Endodermal cell (in vitro differentiated cells): ENCODE measurements at regions not wholly inside any gene's neighbourhood (a gene's known extent, or its start where the extent isn't known, plus 50 kb on each side); places are given as distances from the start of the nearest gene placed in this dataset.
A peak's percentile ranks its signal among the peaks of the same experiment; 100 is the strongest.

Source experiments
- DNase-seq: peaks from one replicate; pipeline ENCODE4 v3.0.0-alpha.2; 2017
- H3K27ac ChIP-seq: 2 replicates; pipeline ENCODE4 v1.5.1; 2013; ENCODE audit warnings: mild to moderate bottlenecking, low read depth, low read length, moderate library complexity
- H3K27me3 ChIP-seq: 2 replicates; pipeline ENCODE4 v1.6.1; 2013; ENCODE audit warnings: mild to moderate bottlenecking, low read length, moderate library complexity; ENCODE audit not compliant: insufficient read depth, control insufficient read depth, poor library complexity, severe bottlenecking
- H3K36me3 ChIP-seq: 2 replicates; pipeline ENCODE4 v1.7.0; 2013; ENCODE audit warnings: mild to moderate bottlenecking, low read length, moderate library complexity; ENCODE audit not compliant: control insufficient read depth, insufficient read depth
- H3K4me1 ChIP-seq: one replicate; pipeline ENCODE4 v1.7.0; 2013; ENCODE audit warnings: low read length; ENCODE audit not compliant: control insufficient read depth, insufficient read depth
- H3K4me3 ChIP-seq: 2 replicates; pipeline ENCODE4 v1.5.1; 2013; ENCODE audit warnings: mild to moderate bottlenecking, low read length, moderate library complexity
- H3K9ac ChIP-seq: 2 replicates; pipeline ENCODE4 v1.6.1; 2013; ENCODE audit warnings: mild to moderate bottlenecking, low read length, moderate library complexity; ENCODE audit not compliant: poor library complexity, severe bottlenecking; ENCODE audit errors: extremely low read depth
- H3K9me3 ChIP-seq: 2 replicates; pipeline ENCODE4 v1.6.1; 2013; ENCODE audit warnings: mild to moderate bottlenecking, low read length, moderate library complexity; ENCODE audit not compliant: control insufficient read depth
- H3K27ac Mint-ChIP-seq: 2 replicates; pipeline ENCODE4 v1.8.0; 2020; ENCODE audit warnings: mixed read lengths
- H3K27me3 Mint-ChIP-seq: 2 replicates; pipeline ENCODE4 v1.8.0; 2021; ENCODE audit warnings: mild to moderate bottlenecking, mixed read lengths; ENCODE audit not compliant: insufficient read depth
- H3K36me3 Mint-ChIP-seq: 2 replicates; pipeline ENCODE4 v1.8.0; 2020; ENCODE audit warnings: low read depth, mixed read lengths
- H3K4me1 Mint-ChIP-seq: 2 replicates; pipeline ENCODE4 v1.8.0; 2020; ENCODE audit warnings: mixed read lengths
- H3K4me3 Mint-ChIP-seq: 2 replicates; pipeline ENCODE4 v1.8.0; 2020; ENCODE audit warnings: mild to moderate bottlenecking, moderate library complexity, mixed read lengths
- H3K9me3 Mint-ChIP-seq: 2 replicates; pipeline ENCODE4 v1.8.0; 2020; ENCODE audit warnings: mild to moderate bottlenecking, mixed read lengths
- WGBS, 2 experiments: methylation state at CpG; one replicate each; pipeline versions ENCODE4 v1.1.5 to v1.1.7; 2013; ENCODE audit warnings: missing lambda C conversion rate in 2 of 2, mixed read lengths in 1 of 2; ENCODE audit not compliant: insufficient coverage in 1 of 2, insufficient read length in 1 of 2; 5-methylcytosine and 5-hydroxymethylcytosine counted together
- TF ChIP-seq, protein P1 (sequence below): fragments of 200-600 bp; sonication (generic); conservative IDR thresholded peaks from 2 replicates; pipeline ENCODE4 v1.5.0; 2021; ENCODE audit warnings: antibody characterized with exemption, mild to moderate bottlenecking

DNA sequence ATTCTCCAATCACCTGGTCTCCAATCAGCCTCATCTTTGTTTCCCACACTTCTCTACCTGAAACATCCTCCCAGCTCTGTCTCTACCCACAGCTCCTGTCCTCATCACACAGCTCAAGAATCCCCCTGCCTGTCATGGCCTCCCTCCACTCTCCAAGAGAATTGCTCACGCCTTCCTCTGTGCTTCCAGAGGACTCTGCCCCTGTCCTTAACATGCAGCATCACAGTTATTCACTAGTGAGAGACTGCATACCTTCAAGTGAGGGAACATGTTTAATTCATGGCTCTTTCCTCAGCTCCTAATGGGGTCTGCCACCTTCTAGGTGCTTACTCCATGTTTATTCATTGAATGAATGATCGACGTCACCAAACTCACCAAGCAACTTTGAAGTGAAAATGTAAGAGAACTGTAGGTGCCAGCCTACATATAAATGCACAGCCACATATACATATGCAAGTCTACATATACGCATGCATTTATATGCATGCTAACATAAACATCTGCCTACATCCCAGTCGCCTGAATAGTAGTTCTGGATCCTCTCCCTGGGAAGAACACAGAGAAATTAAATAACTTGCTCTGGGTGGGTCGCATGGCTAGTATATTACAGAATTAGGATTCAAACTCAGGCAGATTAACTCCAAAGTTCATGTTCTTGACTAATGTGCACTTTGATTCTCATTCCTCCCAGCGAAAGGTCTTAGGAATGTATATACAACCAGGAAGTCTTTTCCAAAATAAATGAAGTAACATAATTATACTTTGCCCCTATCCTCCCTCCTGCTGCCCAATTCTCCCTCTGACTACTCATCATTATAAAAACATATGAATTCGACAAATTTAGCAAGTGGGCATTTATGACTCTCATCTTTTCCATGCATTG lies 295.6 kb downstream of the MAFB start:
- no peaks in the 10 kb centered on the region for H3K27me3 ChIP-seq
- TF ChIP-seq, protein P1, sequence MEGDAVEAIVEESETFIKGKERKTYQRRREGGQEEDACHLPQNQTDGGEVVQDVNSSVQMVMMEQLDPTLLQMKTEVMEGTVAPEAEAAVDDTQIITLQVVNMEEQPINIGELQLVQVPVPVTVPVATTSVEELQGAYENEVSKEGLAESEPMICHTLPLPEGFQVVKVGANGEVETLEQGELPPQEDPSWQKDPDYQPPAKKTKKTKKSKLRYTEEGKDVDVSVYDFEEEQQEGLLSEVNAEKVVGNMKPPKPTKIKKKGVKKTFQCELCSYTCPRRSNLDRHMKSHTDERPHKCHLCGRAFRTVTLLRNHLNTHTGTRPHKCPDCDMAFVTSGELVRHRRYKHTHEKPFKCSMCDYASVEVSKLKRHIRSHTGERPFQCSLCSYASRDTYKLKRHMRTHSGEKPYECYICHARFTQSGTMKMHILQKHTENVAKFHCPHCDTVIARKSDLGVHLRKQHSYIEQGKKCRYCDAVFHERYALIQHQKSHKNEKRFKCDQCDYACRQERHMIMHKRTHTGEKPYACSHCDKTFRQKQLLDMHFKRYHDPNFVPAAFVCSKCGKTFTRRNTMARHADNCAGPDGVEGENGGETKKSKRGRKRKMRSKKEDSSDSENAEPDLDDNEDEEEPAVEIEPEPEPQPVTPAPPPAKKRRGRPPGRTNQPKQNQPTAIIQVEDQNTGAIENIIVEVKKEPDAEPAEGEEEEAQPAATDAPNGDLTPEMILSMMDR = peak; percentile 26
- peaks cover 18% of the 10 kb centered on the region for H3K4me1 Mint-ChIP-seq
- H3K4me3 Mint-ChIP-seq = no peak overlapping the region
- H3K4me3 ChIP-seq = no peak overlapping the region
- H3K9me3 ChIP-seq = no peaks in the 10 kb centered on the region
- 89 to 96% methylated on average over 8 of the region's 8 CpGs for WGBS, 2 experiments
- H3K9me3 Mint-ChIP-seq = no peaks in the 10 kb centered on the region
- no peak overlapping the region for H3K27ac ChIP-seq
- H3K36me3 Mint-ChIP-seq = no peaks in the 10 kb centered on the region
- peak; percentile 56 for DNase-seq
- H3K4me1 ChIP-seq = peaks cover 6% of the 10 kb centered on the region
- no peaks in the 10 kb centered on the region for H3K36me3 ChIP-seq
- H3K9ac ChIP-seq = no peak overlapping the region
- H3K27ac Mint-ChIP-seq = no peak overlapping the region
- peaks cover 3% of the 10 kb centered on the region for H3K27me3 Mint-ChIP-seq

DNA sequence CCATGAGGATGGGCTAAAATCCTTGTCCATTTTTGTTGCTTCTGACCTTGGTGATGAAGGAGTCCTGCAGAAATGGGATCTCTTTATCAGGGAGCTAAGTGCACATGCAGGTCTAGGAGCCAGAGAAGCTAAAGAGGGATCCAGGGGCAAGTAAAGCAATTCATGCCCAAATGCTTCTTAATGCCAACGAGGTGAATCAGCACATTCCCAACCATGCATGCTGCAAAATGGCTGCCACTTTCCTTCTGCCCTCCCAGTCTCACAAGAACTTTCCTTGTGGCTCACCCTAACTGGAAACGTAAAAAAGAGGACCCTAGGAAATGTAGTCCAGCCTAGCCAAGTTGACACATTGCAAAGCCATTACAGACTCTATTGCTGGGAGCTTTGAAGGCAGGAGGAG lies 298.4 kb downstream of the MAFB start:
- H3K4me3 ChIP-seq = no peak overlapping the region
- no peaks in the 10 kb centered on the region for H3K27me3 ChIP-seq
- H3K27me3 Mint-ChIP-seq = peaks cover 6% of the 10 kb centered on the region
- H3K9ac ChIP-seq = no peak overlapping the region
- no peaks in the 10 kb centered on the region for H3K9me3 Mint-ChIP-seq
- TF ChIP-seq, protein P1 = no peak
- no peak overlapping the region for H3K27ac ChIP-seq
- H3K9me3 ChIP-seq = no peaks in the 10 kb centered on the region
- H3K27ac Mint-ChIP-seq = no peak overlapping the region
- H3K4me3 Mint-ChIP-seq = no peak overlapping the region
- 75 to 86% methylated on average over 2 of the region's 2 CpGs for WGBS, 2 experiments
- H3K4me1 ChIP-seq = no peaks in the 10 kb centered on the region
- H3K36me3 Mint-ChIP-seq = no peaks in the 10 kb centered on the region
- peaks cover 5% of the 10 kb centered on the region for H3K4me1 Mint-ChIP-seq
- no peaks in the 10 kb centered on the region for H3K36me3 ChIP-seq
- no peak for DNase-seq

DNA sequence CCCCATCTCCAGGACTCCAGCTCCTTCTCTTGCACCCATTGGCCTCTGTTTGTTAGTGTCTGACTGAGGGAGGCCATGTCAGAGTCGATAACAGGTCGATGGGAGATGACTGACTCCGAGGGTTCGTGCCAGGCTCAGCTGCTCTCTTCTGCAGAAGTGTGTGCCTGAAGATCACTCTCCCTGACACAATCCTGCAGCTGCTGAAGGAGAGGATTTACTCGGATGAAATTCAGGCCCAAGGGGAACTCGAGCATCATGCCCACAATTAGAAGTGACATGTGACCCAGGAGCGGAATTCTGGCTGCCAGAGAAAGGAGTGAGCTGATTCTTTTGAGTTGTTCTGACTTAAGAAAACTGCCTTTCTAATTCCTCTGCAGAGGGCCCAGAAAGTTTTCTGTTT lies 318.2 kb downstream of the MAFB start:
- Histone ChIP-seq H3K36me3 (no peaks in the 10 kb centered on the region), H3K27me3 (no peaks in the 10 kb centered on the region), H3K9me3 (peaks cover 18% of the 10 kb centered on the region), H3K9ac (no peak overlapping the region), H3K4me1 (no peaks in the 10 kb centered on the region), H3K4me3 (no peak overlapping the region), H3K27ac (no peak overlapping the region)
- no peak for DNase-seq
- H3K9me3 Mint-ChIP-seq = peaks cover 15% of the 10 kb centered on the region
- no peak overlapping the region for H3K4me3 Mint-ChIP-seq
- no peaks in the 10 kb centered on the region for H3K36me3 Mint-ChIP-seq
- TF ChIP-seq, protein P1 = no peak
- peaks cover 2% of the 10 kb centered on the region for H3K27me3 Mint-ChIP-seq
- H3K4me1 Mint-ChIP-seq = no peaks in the 10 kb centered on the region
- H3K27ac Mint-ChIP-seq = no peak overlapping the region
- WGBS, 2 experiments = 91 to 97% methylated on average over 3 to 7 of the region's 7 CpGs
